Activated naive CD8-positive, alpha-beta T cell treated with anti-CD3 and anti-CD28 coated beads, Interleukin-2, amount 50 U/mL, for 24 hours (primary cell): ENCODE measurements at regions not wholly inside any gene's neighbourhood (a gene's known extent, or its start where the extent isn't known, plus 50 kb on each side); places are given as distances from the start of the nearest gene placed in this dataset.

Experiments used
- ATAC-seq: fragments of 150-1000 bp; cut with Tn5 transposase; one replicate; pipeline ENCODE4 v1.10.0; 2021
- DNase-seq: peaks from one replicate; pipeline ENCODE4 v3.0.0; 2021
- H3K27ac Mint-ChIP-seq: one replicate; pipeline ENCODE4 v1.8.0; 2021; ENCODE audit warnings: mild to moderate bottlenecking, mixed read lengths
- H3K27me3 Mint-ChIP-seq: one replicate; pipeline ENCODE4 v1.8.0; 2021; ENCODE audit warnings: mixed read lengths
- H3K36me3 Mint-ChIP-seq: one replicate; pipeline ENCODE4 v1.8.0; 2021; ENCODE audit warnings: low read depth, mixed read lengths
- H3K4me1 Mint-ChIP-seq: one replicate; pipeline ENCODE4 v1.8.0; 2021; ENCODE audit warnings: mixed read lengths
- H3K4me3 Mint-ChIP-seq: one replicate; pipeline ENCODE4 v1.8.0; 2021; ENCODE audit warnings: mild to moderate bottlenecking, moderate library complexity, mixed read lengths
- H3K9me3 Mint-ChIP-seq: one replicate; pipeline ENCODE4 v1.8.0; 2021; ENCODE audit warnings: mixed read lengths

DNA sequence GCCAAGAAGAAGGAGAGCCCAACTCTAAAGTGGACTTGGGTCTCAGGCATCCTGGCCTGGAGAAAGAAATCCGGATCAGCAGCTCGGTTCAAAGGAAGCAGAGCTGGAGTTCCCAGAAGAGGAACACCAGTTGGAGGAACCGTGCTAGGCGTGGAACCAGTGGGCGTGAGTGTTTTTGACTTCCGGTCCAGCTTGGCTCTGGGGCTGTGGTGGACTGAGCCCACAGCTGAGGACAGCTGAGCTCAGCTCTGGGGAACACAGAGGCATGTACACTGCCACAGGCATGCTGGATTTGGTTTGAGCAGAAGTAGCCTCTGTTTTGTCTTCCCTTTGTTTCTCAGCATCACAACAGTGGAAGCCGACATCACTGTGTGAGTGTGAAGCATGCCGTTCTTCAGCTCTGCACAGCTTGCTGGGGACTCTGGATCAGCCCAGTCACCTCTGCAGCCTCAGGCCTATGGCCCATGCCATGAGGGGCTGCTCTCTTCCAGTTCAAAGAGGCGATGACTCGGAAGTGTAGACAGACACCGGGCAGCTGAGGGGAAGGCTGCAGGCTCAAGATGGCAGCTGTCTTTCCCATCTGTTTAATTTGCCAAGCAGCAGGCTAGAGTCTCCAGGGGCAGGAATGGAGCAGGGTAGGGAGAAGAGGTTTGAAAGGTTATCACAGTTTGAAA, 185.8 kb upstream of the UBE3A start:
- Mint-ChIP-seq H3K27ac (no peak overlapping the region), H3K4me1 (no peaks in the 10 kb centered on the region), H3K27me3 (no peaks in the 10 kb centered on the region), H3K4me3 (no peak overlapping the region), H3K36me3 (no peaks in the 10 kb centered on the region), H3K9me3 (peaks cover 5% of the 10 kb centered on the region)
- DNase-seq (no peak), ATAC-seq (no peak)

DNA sequence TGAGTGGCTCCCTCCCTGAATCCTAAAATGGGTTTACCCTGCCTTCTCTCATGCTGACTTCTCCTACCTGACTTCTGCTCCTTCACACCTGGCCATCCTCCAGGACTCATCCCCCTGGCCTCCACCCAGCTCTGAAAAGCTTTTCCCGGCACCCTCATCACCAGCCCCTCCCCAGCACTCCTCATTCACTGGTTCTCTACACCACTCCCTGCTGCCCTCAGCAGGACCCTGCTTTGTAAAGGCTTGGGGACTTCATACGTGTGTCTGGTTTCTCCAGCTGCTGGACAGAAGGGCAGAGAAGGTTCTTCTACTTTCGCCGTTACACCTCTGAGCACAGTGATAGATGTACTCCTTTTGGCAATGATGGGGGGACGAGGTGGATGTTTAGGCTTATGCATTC, 184.9 kb upstream of the UBE3A start:
- no peaks in the 10 kb centered on the region for H3K36me3 Mint-ChIP-seq
- H3K27me3 Mint-ChIP-seq = no peaks in the 10 kb centered on the region
- H3K4me1 Mint-ChIP-seq = no peaks in the 10 kb centered on the region
- H3K4me3 Mint-ChIP-seq = no peak overlapping the region
- no peak for ATAC-seq
- peaks cover 1% of the 10 kb centered on the region for H3K9me3 Mint-ChIP-seq
- DNase-seq = no peak
- no peak overlapping the region for H3K27ac Mint-ChIP-seq

DNA sequence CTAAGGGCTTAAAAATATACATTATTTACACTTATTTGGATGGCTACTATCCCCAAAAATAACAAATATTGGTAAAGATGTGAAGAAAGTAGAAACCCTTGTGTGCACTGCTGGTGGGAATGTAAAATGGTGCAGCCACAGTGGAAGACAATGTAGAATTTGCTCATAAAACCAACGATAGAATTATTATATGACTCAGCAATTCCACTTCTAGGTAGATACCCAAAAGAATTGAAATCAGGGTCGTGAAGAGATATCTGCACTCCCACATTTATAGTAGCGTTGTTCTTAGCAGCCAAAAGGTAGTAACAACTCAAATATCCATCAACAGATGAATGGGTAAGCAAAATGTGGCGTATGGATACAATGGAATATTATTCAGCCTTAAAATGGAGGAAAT, 181.6 kb upstream of the UBE3A start:
- DNase-seq (no peak), ATAC-seq (no peak)
- Mint-ChIP-seq H3K36me3 (no peaks in the 10 kb centered on the region), H3K4me3 (no peak overlapping the region), H3K4me1 (no peaks in the 10 kb centered on the region), H3K27me3 (no peaks in the 10 kb centered on the region), H3K9me3 (peaks cover 5% of the 10 kb centered on the region), H3K27ac (no peak overlapping the region)

DNA sequence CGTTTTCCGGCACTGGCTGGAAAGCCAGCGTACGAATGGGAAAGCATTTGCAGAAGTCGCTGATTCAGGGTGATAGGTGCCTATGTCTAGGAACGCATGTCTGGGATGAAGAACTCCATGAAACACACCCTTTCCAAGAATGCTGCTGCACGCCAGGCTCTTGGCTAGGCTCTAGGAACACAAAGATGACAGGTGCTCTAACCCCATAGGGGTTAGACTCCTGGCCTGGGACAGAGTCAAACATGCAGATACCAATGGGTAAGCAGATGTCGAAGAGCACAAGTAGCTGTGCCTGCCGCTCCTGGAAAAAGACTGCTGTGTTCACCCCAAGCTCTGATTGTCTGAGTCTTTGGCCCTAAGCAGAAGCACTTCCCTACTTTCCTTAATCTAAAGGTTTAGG, 180.9 kb upstream of the UBE3A start:
- H3K4me3 Mint-ChIP-seq = no peak overlapping the region
- DNase-seq = no peak
- ATAC-seq = no peak
- peaks cover 5% of the 10 kb centered on the region for H3K9me3 Mint-ChIP-seq
- H3K36me3 Mint-ChIP-seq = no peaks in the 10 kb centered on the region
- H3K27ac Mint-ChIP-seq = no peak overlapping the region
- no peaks in the 10 kb centered on the region for H3K4me1 Mint-ChIP-seq
- H3K27me3 Mint-ChIP-seq = no peaks in the 10 kb centered on the region

DNA sequence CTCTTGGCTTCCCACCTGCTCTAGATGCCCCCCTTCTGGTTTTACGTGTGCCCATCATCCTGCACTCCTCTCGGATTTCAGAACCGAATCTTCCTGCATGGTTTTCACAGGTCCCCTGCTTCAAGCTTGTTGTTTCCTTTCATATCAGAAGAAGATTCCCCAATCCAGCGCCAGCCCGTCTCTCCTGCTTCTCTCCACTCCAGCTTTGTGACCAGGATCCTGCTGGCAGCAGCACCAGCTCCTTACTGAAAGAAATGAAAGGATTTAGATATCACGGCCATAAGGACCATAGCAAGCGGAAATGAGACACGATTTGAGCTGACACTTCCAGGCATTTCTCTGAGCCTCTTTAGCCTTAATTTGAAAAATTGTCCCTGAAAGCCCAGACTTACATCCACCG, 180.3 kb upstream of the UBE3A start:
- DNase-seq (no peak), ATAC-seq (no peak)
- Mint-ChIP-seq H3K9me3 (peaks cover 5% of the 10 kb centered on the region), H3K4me1 (no peaks in the 10 kb centered on the region), H3K27ac (no peak overlapping the region), H3K4me3 (no peak overlapping the region), H3K27me3 (no peaks in the 10 kb centered on the region), H3K36me3 (no peaks in the 10 kb centered on the region)

DNA sequence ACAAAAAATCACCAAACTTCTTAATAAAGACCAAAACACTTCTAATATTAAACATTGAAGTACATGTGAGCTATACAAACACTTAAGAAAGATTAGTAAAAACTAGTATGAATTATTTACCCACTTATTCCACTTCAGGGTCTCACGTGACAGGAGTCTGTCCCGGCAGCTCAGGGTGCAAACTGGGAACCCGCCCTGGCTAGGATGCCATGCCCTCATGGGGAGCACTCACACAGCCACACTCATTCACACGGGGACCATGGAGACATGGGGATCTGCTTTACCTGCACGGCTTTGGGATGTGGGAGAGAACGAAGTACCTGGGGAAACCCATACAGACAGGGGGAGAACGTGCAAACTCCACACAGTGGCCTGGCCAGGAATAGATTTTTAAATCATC, 179.3 kb upstream of the UBE3A start:
- H3K4me3 Mint-ChIP-seq = no peak overlapping the region
- peaks cover 5% of the 10 kb centered on the region for H3K9me3 Mint-ChIP-seq
- H3K4me1 Mint-ChIP-seq = no peaks in the 10 kb centered on the region
- ATAC-seq = no peak
- no peak for DNase-seq
- H3K36me3 Mint-ChIP-seq = no peaks in the 10 kb centered on the region
- no peak overlapping the region for H3K27ac Mint-ChIP-seq
- H3K27me3 Mint-ChIP-seq = no peaks in the 10 kb centered on the region

DNA sequence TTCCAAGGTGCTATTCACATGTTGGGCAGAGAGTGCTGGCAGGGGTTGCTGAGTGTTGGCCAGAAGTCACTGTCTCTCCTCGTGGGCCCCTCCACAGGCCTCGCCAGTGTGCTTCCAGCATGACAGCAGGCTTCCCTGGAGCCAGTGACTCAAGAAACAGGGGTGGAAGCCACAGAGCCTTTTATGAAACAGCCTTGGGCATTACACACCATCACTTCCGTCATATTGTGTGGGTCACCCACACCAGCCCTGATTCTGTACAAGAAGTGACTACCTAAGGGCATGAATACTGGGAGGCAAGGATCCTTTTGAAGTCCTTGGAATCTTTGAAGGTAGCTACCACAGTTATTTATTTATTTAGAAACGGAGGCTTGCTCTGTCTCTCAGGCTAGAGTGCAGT, 177.6 kb upstream of the UBE3A start:
- Mint-ChIP-seq H3K27me3 (no peaks in the 10 kb centered on the region), H3K4me3 (no peak overlapping the region), H3K4me1 (no peaks in the 10 kb centered on the region), H3K27ac (no peak overlapping the region), H3K9me3 (peaks cover 5% of the 10 kb centered on the region), H3K36me3 (no peaks in the 10 kb centered on the region)
- DNase-seq (no peak), ATAC-seq (no peak)

DNA sequence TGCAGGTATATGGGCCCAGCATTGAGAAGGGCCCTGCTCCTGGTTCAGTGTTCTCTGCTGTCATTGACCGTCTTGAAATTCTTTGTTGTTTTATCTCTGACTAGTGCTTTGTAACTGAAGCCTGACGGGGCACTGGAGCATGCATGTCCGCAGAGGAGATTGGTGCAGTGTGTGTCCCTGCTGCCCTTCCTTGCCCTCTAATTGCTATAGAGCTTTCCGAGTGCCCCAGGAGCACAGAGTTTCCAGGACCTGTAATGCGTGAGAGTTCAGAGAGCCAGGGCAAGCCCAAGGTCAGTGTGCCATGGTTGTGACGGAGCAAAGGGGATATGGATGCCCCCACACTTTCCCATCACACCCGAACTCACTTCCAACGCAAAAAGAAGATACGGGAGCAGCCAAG, 174.3 kb upstream of the UBE3A start:
- DNase-seq = no peak
- no peak overlapping the region for H3K27ac Mint-ChIP-seq

DNA sequence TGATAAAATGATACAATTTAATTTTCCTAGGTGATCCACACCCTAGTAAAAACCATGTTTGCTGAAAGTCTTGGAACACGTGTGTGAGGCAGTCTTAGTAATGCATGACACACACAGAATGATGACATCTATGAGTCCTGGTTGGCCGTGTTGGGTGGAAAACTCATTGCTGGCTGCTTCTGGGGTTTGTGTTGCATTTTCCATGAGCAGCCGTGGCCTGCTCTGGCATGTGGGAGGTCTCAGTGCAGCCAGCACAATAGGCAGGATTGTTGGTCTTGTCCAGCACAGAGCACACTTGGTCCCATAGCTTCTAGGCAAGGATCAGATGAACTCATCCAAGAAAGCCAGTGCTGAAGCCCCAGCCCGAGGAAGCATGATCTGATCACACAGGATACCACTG, 172.8 kb upstream of the UBE3A start:
- Mint-ChIP-seq H3K4me3 (no peak overlapping the region), H3K36me3 (no peaks in the 10 kb centered on the region), H3K27ac (no peak overlapping the region), H3K27me3 (peaks cover 5% of the 10 kb centered on the region), H3K9me3 (no peaks in the 10 kb centered on the region), H3K4me1 (no peaks in the 10 kb centered on the region)
- DNase-seq (no peak), ATAC-seq (no peak)

More for the DNA sequence above, 174.3 kb upstream of the UBE3A start:
- Mint-ChIP-seq H3K9me3 (no peaks in the 10 kb centered on the region), H3K4me3 (no peak overlapping the region), H3K36me3 (no peaks in the 10 kb centered on the region), H3K4me1 (no peaks in the 10 kb centered on the region), H3K27me3 (peaks cover 5% of the 10 kb centered on the region)
- ATAC-seq = no peak

DNA sequence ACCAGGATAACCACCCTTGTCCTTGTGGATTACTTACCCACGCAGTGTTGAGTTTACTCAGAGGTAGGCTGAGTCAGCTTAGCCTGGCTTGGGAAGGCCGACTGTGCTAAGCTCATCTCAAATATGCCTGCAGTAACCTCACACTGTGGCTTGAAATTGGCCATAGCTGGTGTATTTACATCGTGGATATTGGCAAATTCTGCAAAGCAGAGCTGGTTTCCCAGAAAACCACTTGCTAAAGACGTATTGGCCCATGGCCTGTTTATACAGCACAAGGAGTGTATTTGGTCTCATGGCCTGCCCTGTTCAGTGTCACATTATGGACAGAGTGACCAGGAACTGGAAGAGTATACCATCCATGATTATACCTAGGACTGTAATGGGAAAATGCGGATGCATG, 170.5 kb upstream of the UBE3A start:
- no peak overlapping the region for H3K4me3 Mint-ChIP-seq
- ATAC-seq (no peak), DNase-seq (no peak)
- no peak overlapping the region for H3K27ac Mint-ChIP-seq
- H3K9me3 Mint-ChIP-seq = no peaks in the 10 kb centered on the region
- H3K4me1 Mint-ChIP-seq = no peaks in the 10 kb centered on the region
- peaks cover 5% of the 10 kb centered on the region for H3K27me3 Mint-ChIP-seq
- H3K36me3 Mint-ChIP-seq = no peaks in the 10 kb centered on the region

DNA sequence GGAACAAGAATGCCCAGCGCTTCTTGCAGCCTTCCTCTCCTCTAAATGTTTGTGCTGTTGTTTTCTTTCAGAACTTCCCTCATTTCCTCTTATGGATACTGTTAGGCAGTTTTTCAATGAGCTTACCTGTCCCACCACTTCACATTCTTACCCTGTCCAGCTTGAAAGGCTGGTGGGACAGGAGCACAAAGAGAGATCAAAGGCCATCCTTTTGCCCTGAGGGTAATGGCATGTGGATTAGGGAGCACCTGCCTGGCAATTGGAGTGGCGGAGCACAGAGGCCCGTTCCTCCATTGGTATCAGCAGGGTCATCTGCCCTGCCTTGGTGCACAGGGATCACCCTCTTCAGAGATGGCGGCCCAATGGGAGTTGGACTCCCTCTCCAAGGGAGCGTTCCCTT, 170.1 kb upstream of the UBE3A start:
- peaks cover 6% of the 10 kb centered on the region for H3K27me3 Mint-ChIP-seq
- H3K9me3 Mint-ChIP-seq = peaks cover under 1% of the 10 kb centered on the region
- ATAC-seq (no peak), DNase-seq (no peak)
- H3K36me3 Mint-ChIP-seq = no peaks in the 10 kb centered on the region
- H3K4me3 Mint-ChIP-seq = no peak overlapping the region
- no peak overlapping the region for H3K27ac Mint-ChIP-seq
- no peaks in the 10 kb centered on the region for H3K4me1 Mint-ChIP-seq

DNA sequence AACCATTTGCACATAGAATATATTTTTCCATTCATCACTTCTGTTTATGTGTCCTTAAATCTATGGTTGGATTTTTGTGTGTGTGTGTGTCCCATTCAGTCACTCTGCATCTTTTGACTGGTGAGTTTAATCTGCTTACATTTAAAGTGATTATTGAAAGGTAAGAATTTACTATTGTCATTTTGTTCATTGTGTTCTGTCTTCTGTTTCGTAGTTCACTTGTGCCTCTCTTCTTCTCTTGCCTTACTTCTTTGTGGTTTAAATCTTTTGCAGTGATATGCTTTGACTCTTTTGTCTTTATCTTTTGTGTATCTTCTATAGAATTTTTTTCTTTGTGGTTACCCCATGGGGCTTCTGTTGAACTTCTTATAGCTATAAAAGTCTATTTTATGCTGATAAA, 166.3 kb upstream of the UBE3A start:
- no peak overlapping the region for H3K27ac Mint-ChIP-seq
- ATAC-seq (no peak), DNase-seq (no peak)
- no peaks in the 10 kb centered on the region for H3K4me1 Mint-ChIP-seq
- peaks cover 8% of the 10 kb centered on the region for H3K27me3 Mint-ChIP-seq
- peaks cover 5% of the 10 kb centered on the region for H3K9me3 Mint-ChIP-seq
- H3K36me3 Mint-ChIP-seq = no peaks in the 10 kb centered on the region
- no peak overlapping the region for H3K4me3 Mint-ChIP-seq

DNA sequence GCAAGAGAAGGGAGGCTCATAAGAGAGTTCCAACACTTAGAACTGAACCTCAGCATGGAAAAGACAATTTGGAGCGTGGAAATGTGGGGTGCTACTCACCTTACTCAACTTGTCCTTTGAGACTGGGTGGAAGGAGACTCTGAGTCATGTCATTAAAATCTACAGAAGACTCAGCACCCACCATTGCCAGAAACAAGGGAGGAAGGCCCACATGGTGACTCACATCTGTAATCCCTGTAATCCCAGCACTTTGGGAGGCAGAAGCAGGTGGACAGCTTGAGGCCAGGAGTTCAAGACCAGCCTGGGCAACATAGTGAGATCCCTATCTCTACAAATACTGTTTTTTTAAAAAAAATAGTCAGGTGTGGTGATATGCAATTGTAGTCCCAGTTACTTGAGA, 161.9 kb upstream of the UBE3A start:
- DNase-seq = no peak
- H3K27ac Mint-ChIP-seq = no peak overlapping the region
- no peaks in the 10 kb centered on the region for H3K4me1 Mint-ChIP-seq
- no peaks in the 10 kb centered on the region for H3K36me3 Mint-ChIP-seq
- peaks cover 6% of the 10 kb centered on the region for H3K27me3 Mint-ChIP-seq
- H3K4me3 Mint-ChIP-seq = no peak overlapping the region
- H3K9me3 Mint-ChIP-seq = peaks cover 5% of the 10 kb centered on the region
- ATAC-seq = no peak

DNA sequence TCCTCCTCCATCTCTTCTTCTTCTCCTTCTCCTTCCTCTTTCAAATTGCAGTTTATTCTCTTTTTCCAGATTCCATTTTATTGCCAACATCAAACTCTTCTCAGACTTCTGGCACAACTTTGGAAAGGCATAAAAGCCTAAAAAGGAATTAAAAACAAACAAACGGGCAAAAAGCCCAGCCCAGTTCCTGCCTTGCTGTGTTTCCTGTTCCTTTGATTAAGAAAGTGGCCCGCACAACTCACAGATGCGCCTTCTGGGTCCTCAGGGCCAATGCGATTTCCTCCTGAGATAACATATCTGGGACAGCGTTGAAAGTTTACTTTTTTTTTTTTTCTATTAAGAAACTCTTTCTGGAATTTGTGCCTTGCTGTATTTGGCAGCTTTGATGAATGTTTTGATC, 158.7 kb upstream of the UBE3A start:
- peaks cover 2% of the 10 kb centered on the region for H3K27me3 Mint-ChIP-seq
- H3K36me3 Mint-ChIP-seq = no peaks in the 10 kb centered on the region
- H3K27ac Mint-ChIP-seq = no peak overlapping the region
- peaks cover 7% of the 10 kb centered on the region for H3K9me3 Mint-ChIP-seq
- no peak overlapping the region for H3K4me3 Mint-ChIP-seq
- ATAC-seq (no peak), DNase-seq (no peak)
- H3K4me1 Mint-ChIP-seq = no peaks in the 10 kb centered on the region

DNA sequence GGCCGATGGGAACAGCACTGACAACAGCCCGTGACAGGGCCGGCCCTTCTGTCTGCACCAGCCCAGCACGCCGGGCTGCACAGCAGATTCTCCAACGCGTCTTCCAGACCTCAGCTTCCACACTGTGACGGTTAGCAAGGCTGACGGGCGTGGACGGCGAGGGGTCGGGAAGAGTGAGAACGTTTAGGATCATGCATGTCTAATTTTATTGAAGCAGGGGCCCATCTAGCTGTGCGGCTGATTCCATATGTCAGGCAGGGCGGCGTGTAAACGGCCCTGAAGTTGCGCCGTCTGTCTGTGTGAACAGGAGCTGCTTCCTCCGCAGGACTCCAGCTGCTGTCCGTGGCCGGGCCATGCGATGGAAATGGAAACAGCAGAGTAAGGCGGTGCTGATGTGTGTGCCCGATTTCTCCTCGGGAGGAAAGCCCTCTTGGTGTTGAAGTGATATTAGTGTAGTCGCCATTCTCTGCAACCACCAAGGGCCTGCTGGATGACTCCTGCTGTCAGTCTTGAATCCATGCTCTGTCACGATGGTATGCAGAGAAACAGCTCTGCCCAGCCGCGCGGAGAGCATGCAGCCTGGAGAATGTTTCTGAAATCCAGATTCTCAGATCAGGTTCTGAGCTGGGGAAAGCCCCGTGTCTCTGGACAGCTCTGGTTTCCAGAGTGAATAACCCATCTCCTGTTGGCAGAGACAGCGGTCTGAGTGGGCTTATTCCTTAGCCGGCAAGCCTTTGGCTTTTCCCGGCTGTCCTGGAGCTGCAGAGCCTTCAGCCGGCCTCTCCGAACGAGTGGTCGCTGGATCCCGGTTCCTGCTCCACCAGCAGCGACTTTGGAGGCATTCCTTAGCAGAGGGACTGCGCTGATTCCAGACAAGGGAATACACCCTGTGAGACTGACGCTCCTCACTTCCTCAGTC, 158.1 kb upstream of the UBE3A start:
- ATAC-seq = no peak
- Mint-ChIP-seq H3K4me1 (no peaks in the 10 kb centered on the region), H3K4me3 (no peak overlapping the region), H3K27me3 (peaks cover 2% of the 10 kb centered on the region), H3K36me3 (no peaks in the 10 kb centered on the region), H3K27ac (no peak overlapping the region), H3K9me3 (peaks cover 11% of the 10 kb centered on the region)
- no peak for DNase-seq
